ENCODE measurements at regions not wholly inside any gene's neighbourhood (a gene's known extent, or its start where the extent isn't known, plus 50 kb on each side); places are given as distances from the start of the nearest gene placed in this dataset.

DNA sequence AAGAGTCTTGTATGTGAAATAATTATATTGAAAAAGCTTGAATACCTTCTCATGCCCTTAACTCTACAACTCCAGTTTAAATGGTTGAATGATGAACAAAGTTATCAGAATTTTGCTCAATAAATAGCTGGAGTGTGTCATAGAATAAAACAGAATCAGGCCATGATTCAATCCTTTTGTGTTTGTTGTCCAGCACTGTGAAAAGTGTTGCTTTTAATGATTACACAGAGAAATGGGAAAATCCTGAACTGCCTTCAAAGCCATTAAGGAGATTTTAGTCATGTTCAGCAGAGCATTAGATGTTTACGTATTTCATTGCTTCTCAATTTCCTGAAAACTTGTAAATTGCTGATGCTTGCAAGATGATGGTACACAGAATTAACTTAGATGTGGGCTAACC is 262.9 kb upstream of the BTBD3 start:
- TF ChIP-seq, protein P1, sequence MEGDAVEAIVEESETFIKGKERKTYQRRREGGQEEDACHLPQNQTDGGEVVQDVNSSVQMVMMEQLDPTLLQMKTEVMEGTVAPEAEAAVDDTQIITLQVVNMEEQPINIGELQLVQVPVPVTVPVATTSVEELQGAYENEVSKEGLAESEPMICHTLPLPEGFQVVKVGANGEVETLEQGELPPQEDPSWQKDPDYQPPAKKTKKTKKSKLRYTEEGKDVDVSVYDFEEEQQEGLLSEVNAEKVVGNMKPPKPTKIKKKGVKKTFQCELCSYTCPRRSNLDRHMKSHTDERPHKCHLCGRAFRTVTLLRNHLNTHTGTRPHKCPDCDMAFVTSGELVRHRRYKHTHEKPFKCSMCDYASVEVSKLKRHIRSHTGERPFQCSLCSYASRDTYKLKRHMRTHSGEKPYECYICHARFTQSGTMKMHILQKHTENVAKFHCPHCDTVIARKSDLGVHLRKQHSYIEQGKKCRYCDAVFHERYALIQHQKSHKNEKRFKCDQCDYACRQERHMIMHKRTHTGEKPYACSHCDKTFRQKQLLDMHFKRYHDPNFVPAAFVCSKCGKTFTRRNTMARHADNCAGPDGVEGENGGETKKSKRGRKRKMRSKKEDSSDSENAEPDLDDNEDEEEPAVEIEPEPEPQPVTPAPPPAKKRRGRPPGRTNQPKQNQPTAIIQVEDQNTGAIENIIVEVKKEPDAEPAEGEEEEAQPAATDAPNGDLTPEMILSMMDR (IDR thresholded peaks at IDR 0.05) = no peak
- TF ChIP-seq POLR2AphosphoS5 (IDR thresholded peaks at IDR 0.05) = no peak
- TF ChIP-seq POLR2A (IDR thresholded peaks at IDR 0.05) = no peak
- no peak for TF ChIP-seq EP300 (IDR thresholded peaks at IDR 0.05)

All from sigmoid colon (tissue), 4 donors.